NB4 (cell line): ENCODE measurements at regions not wholly inside any gene's neighbourhood (a gene's known extent, or its start where the extent isn't known, plus 50 kb on each side); places are given as distances from the start of the nearest gene placed in this dataset.

ENCODE experiments used
- CTCF ChIP-seq: IDR thresholded peaks from one replicate; pipeline ENCODE4 v1.5.1; 2012; ENCODE audit warnings: low read depth, low read length
- MAX ChIP-seq: IDR thresholded peaks from 2 replicates; pipeline ENCODE4 v1.6.1; 2011; ENCODE audit warnings: low read depth, low read length
- MYC ChIP-seq: IDR thresholded peaks from 2 replicates; pipeline ENCODE4 v1.6.1; 2011; ENCODE audit warnings: low read depth, low read length
- POLR2A ChIP-seq: IDR thresholded peaks from 2 replicates; pipeline ENCODE4 v1.6.1; 2011; ENCODE audit warnings: mild to moderate bottlenecking; ENCODE audit not compliant: insufficient read length; ENCODE audit errors: extremely low read depth

- TF ChIP-seq POLR2A (no peak), CTCF (no peak), MAX (no peak), MYC (no peak)
Observed at GRCh38 chr10:128877141-128877540, 589.9 kb upstream of the MGMT start.
